ENCODE measurements at regions not wholly inside any gene's neighbourhood (a gene's known extent, or its start where the extent isn't known, plus 50 kb on each side); places are given as distances from the start of the nearest gene placed in this dataset.

- Histone ChIP-seq H3K23ac (ENCODE audit: insufficient read length) (no peak overlapping the region), H4K91ac (replicated peaks; ENCODE audit: insufficient read length, low read length) (no peak overlapping the region), H4K20me1 (replicated peaks in 1 of 2; ENCODE audit: control insufficient read depth in 1 of 2, insufficient read depth in 2 of 2, low read length in 2 of 2) (no peaks in the 10 kb centered on the region), H3K79me1 (ENCODE audit: low read depth, low read length) (no peaks in the 10 kb centered on the region), H3K56ac (replicated peaks; ENCODE audit: insufficient read length, low read depth, low read length) (no peak overlapping the region), H3K4ac (replicated peaks; ENCODE audit: insufficient read length, low read depth, low read length) (no peak overlapping the region), H3K18ac (ENCODE audit: extremely low read depth, low read length) (no peak overlapping the region), H2BK120ac (replicated peaks; ENCODE audit: low read depth, low read length) (no peak overlapping the region), H3K4me2 (ENCODE audit: insufficient read depth in 1 of 2, low read depth in 2 of 2, low read length in 2 of 2) (no peak overlapping the region), H3K9me3 (ENCODE audit: insufficient read depth in 2 of 2, low read depth in 1 of 2, low read length in 1 of 2) (no peaks in the 10 kb centered on the region), H3K27me3 (replicated peaks in 1 of 4; ENCODE audit: control insufficient read depth in 3 of 4, extremely low read depth in 1 of 4, insufficient read depth in 3 of 4, low read length in 3 of 4) (no peaks in the 10 kb centered on the region), H2AFZ (ENCODE audit: low read length) (no peak overlapping the region), H3K4me3 (ENCODE audit: extremely low read depth in 1 of 4, insufficient read depth in 2 of 4, low read depth in 3 of 4, low read length in 4 of 4) (no peak overlapping the region), H2BK20ac (ENCODE audit: low read length) (no peak overlapping the region), H3K4me1 (replicated peaks in 1 of 4; ENCODE audit: control insufficient read depth in 3 of 4, insufficient read depth in 4 of 4, low read length in 3 of 4) (no peaks in the 10 kb centered on the region), H2AK5ac (ENCODE audit: low read depth, low read length) (no peak overlapping the region), H3K27ac (ENCODE audit: low read depth, low read length) (no peak overlapping the region), H2BK15ac (ENCODE audit: low read length) (no peak overlapping the region), H3K36me3 (ENCODE audit: control insufficient read depth in 2 of 4, insufficient read depth in 4 of 4, low read length in 3 of 4) (no peaks in the 10 kb centered on the region), H2BK5ac (ENCODE audit: low read depth, low read length) (no peak overlapping the region), H4K8ac (ENCODE audit: extremely low read depth, insufficient read depth, low read length) (no peak overlapping the region), H3K9ac (replicated peaks in 1 of 4; ENCODE audit: extremely low read depth in 1 of 4, low read depth in 3 of 4, low read length in 3 of 4) (no peak overlapping the region), H3K79me2 (ENCODE audit: control insufficient read depth in 1 of 2, insufficient read depth in 2 of 2, low read length in 2 of 2) (no peaks in the 10 kb centered on the region), H4K5ac (ENCODE audit: insufficient read length, low read depth, low read length) (no peak overlapping the region), H2BK12ac (ENCODE audit: low read depth, low read length) (no peak overlapping the region), H3K14ac (ENCODE audit: insufficient read length) (no peak overlapping the region), H3K23me2 (ENCODE audit: low read depth, low read length) (no peaks in the 10 kb centered on the region)
- POLR2A ChIA-PET (ENCODE audit: partially characterized antibody): no interaction called here
- FAIRE-seq: no peak
- no peak for DNase-seq (ENCODE audit: low read depth in 1 of 2, low spot score in 2 of 2)
- CTCF ChIA-PET (ENCODE audit: partially characterized antibody): interaction anchor here (0.6 to 1.1 kb wide), 3 partner anchors 12 to 575 kb away, joined by 3 to 4 read pairs (median 3); no protein-coding TSS in a partner anchor
- TF ChIP-seq ASH2L (IDR thresholded peaks at IDR 0.05; ENCODE audit: low read length) (no peak), MAX (IDR thresholded peaks at IDR 0.05) (no peak), CEBPB (IDR thresholded peaks at IDR 0.05; ENCODE audit: low read depth, low read length) (no peak), CTBP2 (IDR thresholded peaks at IDR 0.05; ENCODE audit: borderline replicate concordance, insufficient read depth, insufficient read length, low read length) (no peak), SUZ12 (IDR thresholded peaks at IDR 0.05; ENCODE audit: low read length) (no peak), USF2 (IDR thresholded peaks at IDR 0.05; ENCODE audit: low read length) (no peak), SP4 (IDR thresholded peaks at IDR 0.05; ENCODE audit: low read length) (no peak), PHF8 (conservative IDR thresholded peaks at IDR 0.05; ENCODE audit: low read depth, low read length) (no peak), SIRT6 (IDR thresholded peaks at IDR 0.05; ENCODE audit: low read length) (no peak)
- WGBS, 2 experiments (ENCODE audit: extremely low coverage in 1 of 2, insufficient coverage in 1 of 2, insufficient read length in 1 of 2, insufficient replicate concordance in 2 of 2, low coverage in 1 of 2, low lambda C conversion rate in 2 of 2, missing lambda C conversion rate in 1 of 2): 90% methylated on average over 7 of the region's 7 CpGs; no CpG with 5 or more reads in 1 of the 2 experiments
These were observed 91.2 kb upstream of the CCZ1B start for GRCh38 chr7:6917258-6917657.
